Adrenal gland (tissue), 5 donors: ENCODE measurements at regions not wholly inside any gene's neighbourhood (a gene's known extent, or its start where the extent isn't known, plus 50 kb on each side); places are given as distances from the start of the nearest gene placed in this dataset.

Source experiments
- CTCF ChIP-seq, 6 experiments: fragments of 450-650 bp in 4 of 6; fragments of 200-600 bp in 2 of 6; sonication (generic) in 1 of 6; IDR thresholded peaks; 1 replicate in 5 of 6; 2 replicates in 1 of 6; pipeline versions ENCODE4 v1.5.1 to v1.8.0; 2016 to 2021; ENCODE audit warnings: antibody characterized with exemption in 6 of 6, mild to moderate bottlenecking in 2 of 6, moderate library complexity in 1 of 6
- POLR2A ChIP-seq, 2 donors: fragments of 450-650 bp; IDR thresholded peaks; one replicate each; pipeline ENCODE4 v1.6.1; 2017; ENCODE audit warnings: antibody characterized with exemption in 2 of 2, mild to moderate bottlenecking in 2 of 2, moderate library complexity in 1 of 2
- donor health status: DM: no; HTN: no; CAD: no.

- TF ChIP-seq CTCF (IDR thresholded peaks at IDR 0.05) = no peak
- TF ChIP-seq POLR2A (IDR thresholded peaks at IDR 0.05) = no peak
These were observed 75.0 kb upstream of the PDGFD start for GRCh38 chr11:104238916-104239315.
